GM23338 (cell line): ENCODE measurements at regions not wholly inside any gene's neighbourhood (a gene's known extent, or its start where the extent isn't known, plus 50 kb on each side); places are given as distances from the start of the nearest gene placed in this dataset.

Experiments
- CTCF ChIP-seq, 2 experiments: fragments of 200-600 bp in 1 of 2; sonication (generic) in 1 of 2; conservative IDR thresholded peaks; 2 replicates each; pipeline versions ENCODE4 v1.5.1 to v1.6.1; 2016 to 2017; ENCODE audit warnings: antibody characterized with exemption in 2 of 2, low read depth in 2 of 2, mild to moderate bottlenecking in 2 of 2, moderate library complexity in 1 of 2
- POLR2AphosphoS5 ChIP-seq: IDR thresholded peaks from 2 replicates; pipeline ENCODE4 v1.6.1; 2016; ENCODE audit warnings: antibody characterized with exemption, low read depth
- REST ChIP-seq: IDR thresholded peaks from one replicate; pipeline ENCODE4 v1.6.1; 2018; ENCODE audit warnings: antibody characterized with exemption; ENCODE audit not compliant: unreplicated experiment
- ZNF462 ChIP-seq: fragments of 250-450 bp; sonication (Bioruptor Pico); IDR thresholded peaks from 2 replicates; pipeline ENCODE4 v1.5.0; 2020; ENCODE audit warnings: mild to moderate bottlenecking, moderate library complexity

- TF ChIP-seq CTCF (conservative IDR thresholded peaks at IDR 0.05; ENCODE audit: low read depth in 2 of 2) (peak; percentile 87 to 94), REST (no peak), ZNF462 (no peak), POLR2AphosphoS5 (no peak)
These were observed 188.5 kb upstream of the GRAMD2B start for GRCh38 chr5:126234563-126235195.
